Duodenal mucosa (tissue), 2 donors: ENCODE measurements at regions not wholly inside any gene's neighbourhood (a gene's known extent, or its start where the extent isn't known, plus 50 kb on each side); places are given as distances from the start of the nearest gene placed in this dataset.

Experiments used
- H3K27ac ChIP-seq: one replicate; pipeline ENCODE4 v1.7.0; 2013; ENCODE audit warnings: low read depth, low read length
- H3K27me3 ChIP-seq, 2 donors: one replicate each; pipeline ENCODE4 v1.7.0; 2013; ENCODE audit warnings: low read length in 2 of 2, control low read depth in 1 of 2; ENCODE audit not compliant: insufficient read depth in 2 of 2, control insufficient read depth in 1 of 2
- H3K36me3 ChIP-seq, 2 donors: one replicate each; pipeline ENCODE4 v1.7.0; 2013; ENCODE audit warnings: low read length in 2 of 2, control low read depth in 1 of 2; ENCODE audit not compliant: insufficient read depth in 2 of 2, control insufficient read depth in 1 of 2
- H3K4me1 ChIP-seq, 2 donors: one replicate each; pipeline ENCODE4 v1.7.0; 2013; ENCODE audit warnings: low read length in 2 of 2, control low read depth in 1 of 2; ENCODE audit not compliant: insufficient read depth in 2 of 2, control insufficient read depth in 1 of 2
- H3K4me3 ChIP-seq, 2 donors: one replicate each; pipeline ENCODE4 v1.7.0; 2013; ENCODE audit warnings: low read length in 2 of 2, low read depth in 1 of 2
- H3K9ac ChIP-seq, 2 donors: one replicate each; pipeline ENCODE4 v1.7.0; 2013; ENCODE audit warnings: low read length in 2 of 2, low read depth in 1 of 2
- H3K9me3 ChIP-seq, 2 donors: one replicate each; pipeline ENCODE4 v1.7.0; 2013; ENCODE audit warnings: low read length in 2 of 2, control low read depth in 1 of 2; ENCODE audit not compliant: control insufficient read depth in 1 of 2

DNA sequence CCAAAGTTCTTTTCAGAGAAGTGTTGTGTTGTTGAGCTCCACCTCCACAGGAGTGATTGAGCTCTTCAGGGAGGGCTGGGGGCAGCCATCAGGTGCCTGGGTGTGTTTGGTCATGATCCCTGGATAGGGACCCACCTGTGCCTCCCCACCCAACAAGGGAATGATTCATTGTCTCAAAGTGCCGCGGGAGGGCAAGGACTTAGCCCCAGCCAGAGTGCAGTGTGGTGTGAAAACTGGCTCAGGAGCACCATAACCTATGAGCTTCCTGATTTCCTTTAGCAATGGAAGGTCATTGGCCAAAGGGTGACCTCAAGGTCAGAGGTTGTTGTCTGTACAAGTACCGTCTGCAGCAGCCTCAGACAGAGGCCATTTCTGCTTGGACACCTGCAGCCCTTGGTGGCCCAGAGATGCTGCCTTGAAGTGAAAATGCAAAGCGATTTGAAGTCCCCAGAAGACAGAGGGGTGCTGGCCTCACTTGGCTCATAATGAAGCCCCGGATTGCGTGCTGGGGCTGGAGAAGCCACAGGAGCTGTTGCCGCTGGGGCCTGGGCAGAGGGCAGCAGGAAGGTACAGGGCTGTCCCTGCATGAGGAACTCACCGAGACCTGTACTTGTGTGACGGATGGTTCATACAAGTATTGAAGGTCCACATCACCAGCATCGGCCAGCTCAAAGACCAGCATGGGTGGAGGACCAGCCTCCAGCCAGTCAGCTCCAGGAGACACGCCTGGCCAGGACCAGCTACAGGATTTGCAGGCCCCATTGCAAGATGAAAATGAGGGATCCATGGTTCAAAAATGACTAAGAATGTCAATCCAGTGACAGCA is 100.6 kb upstream of the DUSP22 start:
- Histone ChIP-seq H3K9ac (no peak overlapping the region), H3K36me3 (no peaks in the 10 kb centered on the region), H3K9me3 (no peaks in the 10 kb centered on the region), H3K4me3 (no peak overlapping the region), H3K27me3 (no peaks in the 10 kb centered on the region), H3K27ac (no peak overlapping the region), H3K4me1 (peaks cover 5% of the 10 kb centered on the region in 2 donors)

DNA sequence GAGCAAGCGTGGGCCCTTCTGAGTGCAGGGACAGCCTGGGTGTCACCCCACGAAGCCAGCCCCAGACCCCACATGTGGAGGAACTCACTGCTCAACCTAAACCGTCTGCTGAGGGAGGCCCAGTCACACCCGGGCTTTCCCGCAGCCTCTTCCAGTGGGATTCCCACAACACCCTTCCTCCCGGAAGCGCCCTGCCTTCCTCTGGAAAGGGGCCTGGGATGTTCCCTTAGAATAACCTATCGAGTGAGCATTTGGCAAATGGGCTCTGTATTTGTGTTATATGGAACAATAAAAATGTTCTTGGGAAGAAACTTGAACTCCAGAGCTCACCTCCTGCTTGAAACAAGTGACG is 100.0 kb upstream of the DUSP22 start:
- Histone ChIP-seq H3K27ac (no peak overlapping the region), H3K4me3 (no peak overlapping the region), H3K4me1 (peaks cover 5% of the 10 kb centered on the region in 2 donors), H3K9me3 (no peaks in the 10 kb centered on the region), H3K9ac (no peak overlapping the region), H3K27me3 (no peaks in the 10 kb centered on the region), H3K36me3 (no peaks in the 10 kb centered on the region)

DNA sequence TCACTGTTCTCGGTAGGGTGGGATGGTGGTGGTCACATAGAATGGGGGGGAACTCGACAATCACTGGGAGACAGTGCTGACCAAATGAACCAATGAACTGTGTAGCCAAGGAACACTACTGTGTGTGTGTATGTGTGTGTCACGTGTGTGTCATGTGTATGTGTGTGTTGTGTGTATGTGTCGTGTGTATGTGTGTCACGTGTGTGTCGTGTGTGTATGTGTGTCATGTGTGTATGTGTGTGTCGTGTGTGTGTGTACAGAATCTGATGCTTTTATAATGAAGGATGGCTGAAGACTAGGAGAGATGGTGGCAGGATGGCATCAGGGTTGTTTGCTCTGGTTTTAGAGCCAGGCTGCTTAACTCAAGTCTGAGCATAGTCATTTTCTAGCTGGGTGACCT is 99.1 kb upstream of the DUSP22 start:
- Histone ChIP-seq H3K9ac (no peak overlapping the region), H3K27ac (no peak overlapping the region), H3K4me3 (no peak overlapping the region), H3K4me1 (peaks cover 5% of the 10 kb centered on the region in 2 donors), H3K27me3 (no peaks in the 10 kb centered on the region), H3K9me3 (no peaks in the 10 kb centered on the region), H3K36me3 (no peaks in the 10 kb centered on the region)

DNA sequence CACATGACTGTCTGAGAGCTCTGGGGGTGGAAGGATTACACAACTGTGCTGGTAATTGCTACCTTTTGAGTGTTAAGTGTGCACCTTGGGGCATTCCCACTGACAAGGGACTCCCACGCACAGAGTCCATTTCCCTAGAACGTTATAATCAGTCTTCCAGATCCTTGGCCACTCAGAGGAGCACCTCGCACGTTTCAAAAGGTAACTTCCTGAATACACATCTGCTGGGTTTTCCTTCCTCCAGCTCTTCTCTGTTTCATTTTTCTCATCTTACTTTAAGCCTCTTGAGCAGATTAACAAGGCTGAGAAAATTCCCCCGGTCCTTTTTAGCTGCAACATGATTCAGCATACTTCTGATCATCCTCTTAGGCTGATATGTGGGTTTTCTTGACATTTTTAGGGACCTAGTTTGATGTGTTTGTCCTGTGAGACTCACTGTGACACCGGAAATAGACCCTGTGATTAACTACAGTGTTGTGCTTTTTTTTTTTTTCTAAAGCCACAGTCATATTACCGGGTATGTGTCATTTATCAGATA is 98.4 kb upstream of the DUSP22 start:
- Histone ChIP-seq H3K9me3 (no peaks in the 10 kb centered on the region), H3K36me3 (no peaks in the 10 kb centered on the region), H3K9ac (no peak overlapping the region), H3K27me3 (no peaks in the 10 kb centered on the region), H3K4me3 (no peak overlapping the region), H3K4me1 (peaks cover 2 to 5% of the 10 kb centered on the region in 2 donors), H3K27ac (no peak overlapping the region)

DNA sequence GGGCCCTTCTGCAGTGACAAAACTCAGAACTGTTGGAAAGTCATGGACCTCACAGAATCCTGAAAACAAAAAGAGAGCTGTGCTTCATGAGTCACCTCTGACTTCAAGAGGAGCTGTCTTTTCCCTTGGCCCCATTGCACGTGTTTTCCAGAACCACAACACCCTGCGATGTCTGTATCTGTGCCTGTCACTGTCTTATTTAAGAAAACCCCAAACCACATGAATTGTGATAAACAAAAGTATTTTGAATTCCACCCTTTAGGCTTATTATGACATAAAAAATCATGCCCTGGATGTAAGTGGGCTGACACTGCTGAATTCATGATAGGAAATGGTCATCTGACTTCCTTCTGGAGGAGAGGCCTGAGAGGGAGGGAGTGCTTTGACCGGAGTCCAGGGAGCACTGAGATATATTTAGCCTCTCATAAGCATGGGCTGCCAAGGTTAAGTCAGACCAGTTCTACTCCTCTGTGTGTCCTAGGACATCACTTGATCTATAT is 96.4 kb upstream of the DUSP22 start:
- Histone ChIP-seq H3K4me3 (no peak overlapping the region), H3K9ac (no peak overlapping the region), H3K9me3 (no peaks in the 10 kb centered on the region), H3K4me1 (peaks cover 0 to 5% of the 10 kb centered on the region in 2 donors), H3K27ac (no peak overlapping the region), H3K27me3 (no peaks in the 10 kb centered on the region), H3K36me3 (no peaks in the 10 kb centered on the region)

DNA sequence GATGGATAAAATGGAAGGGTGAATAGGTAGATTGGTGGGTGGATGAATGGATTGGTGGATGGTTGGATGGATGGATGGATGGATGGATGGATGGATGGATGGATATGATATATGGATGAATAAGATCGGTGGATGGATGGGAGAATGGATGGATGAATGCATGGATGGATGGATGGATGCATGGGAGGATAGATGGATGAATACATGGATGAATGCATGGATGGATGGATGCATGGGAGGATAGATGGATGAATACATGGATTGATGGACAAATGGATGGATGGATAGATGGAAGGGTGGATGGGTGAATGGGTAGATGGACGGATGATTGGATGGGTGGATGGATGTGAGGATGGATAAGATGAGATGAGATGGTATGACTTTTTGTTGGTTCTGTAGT is 95.7 kb upstream of the DUSP22 start:
- Histone ChIP-seq H3K4me1 (peaks cover 0 to 5% of the 10 kb centered on the region in 2 donors), H3K4me3 (no peak overlapping the region), H3K36me3 (no peaks in the 10 kb centered on the region), H3K9me3 (no peaks in the 10 kb centered on the region), H3K27me3 (no peaks in the 10 kb centered on the region), H3K27ac (no peak overlapping the region), H3K9ac (no peak overlapping the region)

DNA sequence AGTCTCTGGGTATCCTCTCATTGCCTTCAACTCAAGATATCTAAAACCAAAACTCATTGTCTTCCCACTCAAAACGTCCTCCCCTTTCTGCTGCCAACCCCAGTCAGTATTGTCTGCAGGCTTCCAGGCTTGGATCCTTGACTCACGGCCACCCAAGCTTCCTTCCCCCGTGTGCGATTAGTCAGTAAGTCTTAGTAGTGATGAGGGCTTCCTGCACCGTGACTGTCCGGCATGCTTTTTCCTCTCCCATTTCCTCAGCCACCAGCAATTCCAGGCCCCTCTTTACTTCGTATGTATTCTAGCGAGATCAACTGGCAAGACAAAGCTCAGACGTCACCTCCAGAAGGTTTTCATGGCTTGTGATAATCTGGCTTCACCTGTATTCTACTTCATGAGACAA is 88.6 kb upstream of the DUSP22 start:
- no peaks in the 10 kb centered on the region for H3K36me3 ChIP-seq
- no peaks in the 10 kb centered on the region for H3K9me3 ChIP-seq
- H3K9ac ChIP-seq: no peak overlapping the region
- H3K27me3 ChIP-seq: no peaks in the 10 kb centered on the region
- H3K4me1 ChIP-seq: no peaks in the 10 kb centered on the region
- no peak overlapping the region for H3K27ac ChIP-seq
- H3K4me3 ChIP-seq: no peak overlapping the region

DNA sequence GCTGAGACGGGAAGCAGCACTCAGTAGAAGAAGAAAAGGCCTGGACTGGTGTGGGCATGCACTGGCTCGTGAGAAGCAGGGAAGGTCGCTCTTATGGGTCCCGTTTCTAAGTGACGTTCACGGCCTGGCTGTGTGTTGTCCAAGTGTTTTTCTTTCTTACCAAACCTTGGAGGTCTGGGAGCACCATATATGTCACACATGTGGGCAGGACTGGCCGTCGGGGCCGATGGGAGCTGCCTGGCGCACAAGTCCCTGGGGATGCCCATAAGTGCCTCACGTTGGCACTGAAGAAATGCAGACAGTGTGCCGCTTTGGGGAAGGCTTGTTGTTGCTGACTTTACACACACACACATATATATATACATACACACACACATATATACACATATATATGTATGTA is 86.0 kb upstream of the DUSP22 start:
- no peak overlapping the region for H3K9ac ChIP-seq
- no peak overlapping the region for H3K4me3 ChIP-seq
- H3K9me3 ChIP-seq: no peaks in the 10 kb centered on the region
- no peak overlapping the region for H3K27ac ChIP-seq
- H3K27me3 ChIP-seq: no peaks in the 10 kb centered on the region
- H3K36me3 ChIP-seq: no peaks in the 10 kb centered on the region
- H3K4me1 ChIP-seq: no peaks in the 10 kb centered on the region

DNA sequence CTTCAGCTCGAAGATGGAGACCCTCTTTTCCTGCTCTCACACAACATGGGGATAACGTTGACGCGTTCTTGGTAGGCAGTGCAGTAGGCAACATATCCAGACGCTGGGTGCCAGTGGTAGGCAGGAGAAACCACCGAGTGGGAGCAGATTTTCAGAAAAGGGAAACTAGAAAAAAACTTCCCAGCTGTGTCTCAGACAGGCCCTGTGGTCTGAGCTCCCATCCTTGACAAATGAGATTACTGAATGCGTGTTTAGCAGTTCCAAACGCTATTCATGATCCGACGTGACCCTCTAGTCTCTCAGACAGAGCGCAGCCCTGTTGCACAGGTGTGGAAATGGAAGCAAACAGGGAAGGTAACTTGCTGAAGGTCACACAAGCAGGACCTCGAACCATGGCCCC is 83.9 kb upstream of the DUSP22 start:
- Histone ChIP-seq H3K4me3 (no peak overlapping the region), H3K9ac (no peak overlapping the region), H3K9me3 (no peaks in the 10 kb centered on the region), H3K4me1 (no peaks in the 10 kb centered on the region), H3K36me3 (no peaks in the 10 kb centered on the region), H3K27me3 (no peaks in the 10 kb centered on the region), H3K27ac (no peak overlapping the region)

DNA sequence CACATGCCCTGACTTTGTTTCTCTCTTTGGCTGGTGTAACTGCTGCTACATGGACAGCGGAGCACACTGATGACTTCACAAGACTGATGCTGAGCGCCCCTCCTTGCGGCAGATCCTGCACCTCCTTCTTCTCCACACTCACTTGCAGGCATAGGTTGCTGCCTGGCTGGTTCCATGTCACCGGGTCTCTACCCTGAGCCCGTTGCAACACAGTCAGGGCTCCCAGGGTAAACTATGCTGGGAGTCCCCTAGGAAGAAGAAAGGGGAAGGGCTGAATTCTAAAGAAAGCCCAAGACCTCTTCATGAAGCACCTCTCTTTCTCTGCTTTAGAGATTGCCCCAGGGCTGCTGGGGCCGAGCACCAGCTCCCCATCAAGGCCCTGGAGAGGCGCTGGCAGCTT is 83.3 kb upstream of the DUSP22 start:
- Histone ChIP-seq H3K4me3 (no peak overlapping the region), H3K9me3 (no peaks in the 10 kb centered on the region), H3K27me3 (no peaks in the 10 kb centered on the region), H3K4me1 (no peaks in the 10 kb centered on the region), H3K27ac (no peak overlapping the region), H3K36me3 (no peaks in the 10 kb centered on the region), H3K9ac (no peak overlapping the region)
